Gastrocnemius medialis (tissue), 4 donors: ENCODE measurements at regions not wholly inside any gene's neighbourhood (a gene's known extent, or its start where the extent isn't known, plus 50 kb on each side); places are given as distances from the start of the nearest gene placed in this dataset.

ENCODE experiments used
- CTCF ChIP-seq, 5 experiments: fragments of 450-650 bp in 3 of 5; fragments of 200-600 bp in 2 of 5; sonication (generic) in 2 of 5; IDR thresholded peaks in 4 of 5; conservative IDR thresholded peaks in 1 of 5; 1 replicate in 4 of 5; 2 replicates in 1 of 5; pipeline ENCODE4 v1.5.1; 2016 to 2019; ENCODE audit warnings: antibody characterized with exemption in 5 of 5, mild to moderate bottlenecking in 3 of 5, moderate library complexity in 3 of 5
- POLR2A ChIP-seq, 2 donors: fragments of 450-650 bp; IDR thresholded peaks; one replicate each; pipeline ENCODE4 v1.6.1; 2017; ENCODE audit warnings: antibody characterized with exemption in 2 of 2, mild to moderate bottlenecking in 2 of 2, moderate library complexity in 2 of 2

GRCh38 chr18:34583895-34584294, 126.2 kb upstream of the DTNA start:
- TF ChIP-seq POLR2A (IDR thresholded peaks at IDR 0.05) (no peak), CTCF (IDR thresholded peaks at IDR 0.05 in 4 of 5, conservative IDR thresholded peaks at IDR 0.05 in 1 of 5) (no peak)
